ENCODE measurements at regions not wholly inside any gene's neighbourhood (a gene's known extent, or its start where the extent isn't known, plus 50 kb on each side); places are given as distances from the start of the nearest gene placed in this dataset.

- no peak for DNase-seq (ENCODE audit: low spot score)
These were observed 973.3 kb downstream of the BCL11B start for GRCh38 chr14:98298481-98299244.

GRCh38 chr14:98301681-98302080 is 970.3 kb downstream of the BCL11B start:
- no peak for DNase-seq (ENCODE audit: low spot score)

- DNase-seq (ENCODE audit: low spot score), result no peak
These were observed 967.4 kb downstream of the BCL11B start for GRCh38 chr14:98304574-98304973.

GRCh38 chr14:98309591-98309990 is 962.4 kb downstream of the BCL11B start:
- no peak for DNase-seq (ENCODE audit: low spot score)

GRCh38 chr14:98312006-98312405 is 960.0 kb downstream of the BCL11B start:
- DNase-seq (ENCODE audit: low spot score), result no peak

- no peak for DNase-seq (ENCODE audit: low spot score)
These were observed 950.2 kb downstream of the BCL11B start for GRCh38 chr14:98321841-98322240.

GRCh38 chr14:98323836-98324235 is 948.2 kb downstream of the BCL11B start:
- no peak for DNase-seq (ENCODE audit: low spot score)

- no peak for DNase-seq (ENCODE audit: low spot score)
These were observed 946.2 kb downstream of the BCL11B start for GRCh38 chr14:98325761-98326160.

- DNase-seq (ENCODE audit: low spot score), result no peak
These were observed 943.5 kb downstream of the BCL11B start for GRCh38 chr14:98328496-98328895.

GRCh38 chr14:98334186-98334585 is 937.8 kb downstream of the BCL11B start:
- no peak for DNase-seq (ENCODE audit: low spot score)

- DNase-seq (ENCODE audit: low spot score), result no peak
These were observed 930.8 kb downstream of the BCL11B start for GRCh38 chr14:98341211-98341610.

- DNase-seq (ENCODE audit: low spot score), result no peak
These were observed 926.8 kb downstream of the BCL11B start for GRCh38 chr14:98345161-98345560.

- no peak for DNase-seq (ENCODE audit: low spot score)
These were observed 924.3 kb downstream of the BCL11B start for GRCh38 chr14:98347686-98348085.

- DNase-seq (ENCODE audit: low spot score), result no peak
These were observed 923.5 kb downstream of the BCL11B start for GRCh38 chr14:98348505-98348904.

GRCh38 chr14:98350213-98350612 is 921.8 kb downstream of the BCL11B start:
- DNase-seq (ENCODE audit: low spot score), result no peak

GRCh38 chr14:98364961-98365360 is 907.0 kb downstream of the BCL11B start:
- no peak for DNase-seq (ENCODE audit: low spot score)

- DNase-seq (ENCODE audit: low spot score), result no peak
These were observed 905.6 kb downstream of the BCL11B start for GRCh38 chr14:98366429-98366828.

- DNase-seq (ENCODE audit: low spot score), result no peak
These were observed 903.8 kb downstream of the BCL11B start for GRCh38 chr14:98368221-98368620.

GRCh38 chr14:98368916-98369315 is 903.1 kb downstream of the BCL11B start:
- DNase-seq (ENCODE audit: low spot score), result no peak

GRCh38 chr14:98369344-98369743 is 902.7 kb downstream of the BCL11B start:
- no peak for DNase-seq (ENCODE audit: low spot score)

- no peak for DNase-seq (ENCODE audit: low spot score)
These were observed 901.6 kb downstream of the BCL11B start for GRCh38 chr14:98370352-98370751.

- no peak for DNase-seq (ENCODE audit: low spot score)
These were observed 900.9 kb downstream of the BCL11B start for GRCh38 chr14:98371141-98371540.

GRCh38 chr14:98374136-98374535 is 897.9 kb downstream of the BCL11B start:
- DNase-seq (ENCODE audit: low spot score), result no peak

GRCh38 chr14:98375566-98375965 is 896.4 kb downstream of the BCL11B start:
- no peak for DNase-seq (ENCODE audit: low spot score)
